ENCODE measurements at regions not wholly inside any gene's neighbourhood (a gene's known extent, or its start where the extent isn't known, plus 50 kb on each side); places are given as distances from the start of the nearest gene placed in this dataset.
"Not testable (repeated sequence)": the region's sequence is repeated elsewhere in the genome, so short reads cannot be mapped to it uniquely, and the experiment has no call there.

- Histone ChIP-seq H3K36me3 (ENCODE audit: control insufficient read depth, low read depth, low read length) (no peaks in the 10 kb centered on the region), H3K4me3 (ENCODE audit: low read length) (no peak overlapping the region), H3K9ac (ENCODE audit: low read length) (no peak overlapping the region), H3K9me3 (ENCODE audit: control insufficient read depth, low read depth, low read length) (no peaks in the 10 kb centered on the region), H3K27me3 (ENCODE audit: control insufficient read depth, insufficient read depth, low read length) (no peaks in the 10 kb centered on the region), H3K4me1 (ENCODE audit: control insufficient read depth, low read depth, low read length) (peaks cover 22% of the 10 kb centered on the region), H3K27ac (ENCODE audit: low read length) (no peak overlapping the region)
These were observed 88.3 kb downstream of the BAMBI start for GRCh38 chr10:28765641-28766040.

- H3K4me3 ChIP-seq (ENCODE audit: low read length) = no peak overlapping the region
- no peak overlapping the region for H3K27ac ChIP-seq (ENCODE audit: low read length)
- peaks cover 9% of the 10 kb centered on the region for H3K4me1 ChIP-seq (ENCODE audit: control insufficient read depth, low read depth, low read length)
- no peaks in the 10 kb centered on the region for H3K9me3 ChIP-seq (ENCODE audit: control insufficient read depth, low read depth, low read length)
- H3K27me3 ChIP-seq (ENCODE audit: control insufficient read depth, insufficient read depth, low read length) = no peaks in the 10 kb centered on the region
- H3K36me3 ChIP-seq (ENCODE audit: control insufficient read depth, low read depth, low read length) = no peaks in the 10 kb centered on the region
- H3K9ac ChIP-seq (ENCODE audit: low read length) = no peak overlapping the region
These were observed 90.9 kb downstream of the BAMBI start for GRCh38 chr10:28768227-28768626.

- no peak overlapping the region for H3K27ac ChIP-seq (ENCODE audit: low read length)
These were observed 91.8 kb downstream of the BAMBI start for GRCh38 chr10:28769091-28769604.

GRCh38 chr10:28771580-28772090 is 94.3 kb downstream of the BAMBI start:
- not testable (repeated sequence) for H3K9me3 ChIP-seq (ENCODE audit: control insufficient read depth, low read depth, low read length); H3K4me3 ChIP-seq (ENCODE audit: low read length); H3K36me3 ChIP-seq (ENCODE audit: control insufficient read depth, low read depth, low read length); H3K27me3 ChIP-seq (ENCODE audit: control insufficient read depth, insufficient read depth, low read length); H3K27ac ChIP-seq (ENCODE audit: low read length); H3K9ac ChIP-seq (ENCODE audit: low read length); H3K4me1 ChIP-seq (ENCODE audit: control insufficient read depth, low read depth, low read length)

More at GRCh38 chr10:28769091-28769604, 91.8 kb downstream of the BAMBI start:
- Histone ChIP-seq H3K9me3 (ENCODE audit: control insufficient read depth, low read depth, low read length) (no peaks in the 10 kb centered on the region), H3K4me3 (ENCODE audit: low read length) (no peak overlapping the region), H3K9ac (ENCODE audit: low read length) (no peak overlapping the region), H3K4me1 (ENCODE audit: control insufficient read depth, low read depth, low read length) (no peaks in the 10 kb centered on the region), H3K27me3 (ENCODE audit: control insufficient read depth, insufficient read depth, low read length) (no peaks in the 10 kb centered on the region), H3K36me3 (ENCODE audit: control insufficient read depth, low read depth, low read length) (no peaks in the 10 kb centered on the region)

- no peaks in the 10 kb centered on the region for H3K27me3 ChIP-seq (ENCODE audit: control insufficient read depth, insufficient read depth, low read length)
- no peak overlapping the region for H3K27ac ChIP-seq (ENCODE audit: low read length)
- no peaks in the 10 kb centered on the region for H3K4me1 ChIP-seq (ENCODE audit: control insufficient read depth, low read depth, low read length)
- H3K36me3 ChIP-seq (ENCODE audit: control insufficient read depth, low read depth, low read length) = no peaks in the 10 kb centered on the region
- H3K9me3 ChIP-seq (ENCODE audit: control insufficient read depth, low read depth, low read length) = no peaks in the 10 kb centered on the region
- no peak overlapping the region for H3K9ac ChIP-seq (ENCODE audit: low read length)
- H3K4me3 ChIP-seq (ENCODE audit: low read length) = no peak overlapping the region
These were observed 97.0 kb downstream of the BAMBI start for GRCh38 chr10:28774051-28774995.

- Histone ChIP-seq H3K27me3 (ENCODE audit: control insufficient read depth, insufficient read depth, low read length) (no peaks in the 10 kb centered on the region), H3K4me1 (ENCODE audit: control insufficient read depth, low read depth, low read length) (no peaks in the 10 kb centered on the region), H3K36me3 (ENCODE audit: control insufficient read depth, low read depth, low read length) (no peaks in the 10 kb centered on the region), H3K27ac (ENCODE audit: low read length) (no peak overlapping the region), H3K9me3 (ENCODE audit: control insufficient read depth, low read depth, low read length) (no peaks in the 10 kb centered on the region), H3K9ac (ENCODE audit: low read length) (no peak overlapping the region), H3K4me3 (ENCODE audit: low read length) (no peak overlapping the region)
These were observed 98.5 kb downstream of the BAMBI start for GRCh38 chr10:28775773-28776172.

- Histone ChIP-seq H3K4me1 (ENCODE audit: control insufficient read depth, low read depth, low read length) (no peaks in the 10 kb centered on the region), H3K36me3 (ENCODE audit: control insufficient read depth, low read depth, low read length) (no peaks in the 10 kb centered on the region), H3K9me3 (ENCODE audit: control insufficient read depth, low read depth, low read length) (no peaks in the 10 kb centered on the region), H3K4me3 (ENCODE audit: low read length) (no peak overlapping the region), H3K27ac (ENCODE audit: low read length) (no peak overlapping the region), H3K9ac (ENCODE audit: low read length) (no peak overlapping the region), H3K27me3 (ENCODE audit: control insufficient read depth, insufficient read depth, low read length) (no peaks in the 10 kb centered on the region)
These were observed 99.2 kb downstream of the BAMBI start for GRCh38 chr10:28776519-28776918.

- Histone ChIP-seq H3K9me3 (ENCODE audit: control insufficient read depth, low read depth, low read length) (no peaks in the 10 kb centered on the region), H3K36me3 (ENCODE audit: control insufficient read depth, low read depth, low read length) (no peaks in the 10 kb centered on the region), H3K4me3 (ENCODE audit: low read length) (no peak overlapping the region), H3K4me1 (ENCODE audit: control insufficient read depth, low read depth, low read length) (no peaks in the 10 kb centered on the region), H3K9ac (ENCODE audit: low read length) (no peak overlapping the region), H3K27me3 (ENCODE audit: control insufficient read depth, insufficient read depth, low read length) (no peaks in the 10 kb centered on the region), H3K27ac (ENCODE audit: low read length) (no peak overlapping the region)
These were observed 100.6 kb downstream of the BAMBI start for GRCh38 chr10:28777911-28778310.

GRCh38 chr10:28778524-28778923 is 101.2 kb downstream of the BAMBI start:
- Histone ChIP-seq H3K4me3 (ENCODE audit: low read length) (no peak overlapping the region), H3K36me3 (ENCODE audit: control insufficient read depth, low read depth, low read length) (no peaks in the 10 kb centered on the region), H3K9me3 (ENCODE audit: control insufficient read depth, low read depth, low read length) (no peaks in the 10 kb centered on the region), H3K27ac (ENCODE audit: low read length) (no peak overlapping the region), H3K9ac (ENCODE audit: low read length) (no peak overlapping the region), H3K4me1 (ENCODE audit: control insufficient read depth, low read depth, low read length) (no peaks in the 10 kb centered on the region), H3K27me3 (ENCODE audit: control insufficient read depth, insufficient read depth, low read length) (no peaks in the 10 kb centered on the region)

- no peak overlapping the region for H3K9ac ChIP-seq (ENCODE audit: low read length)
- H3K4me1 ChIP-seq (ENCODE audit: control insufficient read depth, low read depth, low read length) = peaks cover 10% of the 10 kb centered on the region
- no peak overlapping the region for H3K27ac ChIP-seq (ENCODE audit: low read length)
- H3K4me3 ChIP-seq (ENCODE audit: low read length) = no peak overlapping the region
- H3K9me3 ChIP-seq (ENCODE audit: control insufficient read depth, low read depth, low read length) = no peaks in the 10 kb centered on the region
- no peaks in the 10 kb centered on the region for H3K36me3 ChIP-seq (ENCODE audit: control insufficient read depth, low read depth, low read length)
- H3K27me3 ChIP-seq (ENCODE audit: control insufficient read depth, insufficient read depth, low read length) = peaks cover 13% of the 10 kb centered on the region
These were observed 104.0 kb downstream of the BAMBI start for GRCh38 chr10:28781296-28781695.

GRCh38 chr10:28783087-28783486 is 105.8 kb downstream of the BAMBI start:
- Histone ChIP-seq H3K4me1 (ENCODE audit: control insufficient read depth, low read depth, low read length) (peaks cover 10% of the 10 kb centered on the region), H3K27ac (ENCODE audit: low read length) (no peak overlapping the region), H3K9ac (ENCODE audit: low read length) (no peak overlapping the region), H3K36me3 (ENCODE audit: control insufficient read depth, low read depth, low read length) (no peaks in the 10 kb centered on the region), H3K9me3 (ENCODE audit: control insufficient read depth, low read depth, low read length) (no peaks in the 10 kb centered on the region), H3K27me3 (ENCODE audit: control insufficient read depth, insufficient read depth, low read length) (peaks cover 13% of the 10 kb centered on the region), H3K4me3 (ENCODE audit: low read length) (no peak overlapping the region)

- Histone ChIP-seq H3K27ac (ENCODE audit: low read length) (no peak overlapping the region), H3K4me3 (ENCODE audit: low read length) (no peak overlapping the region), H3K9ac (ENCODE audit: low read length) (no peak overlapping the region), H3K4me1 (ENCODE audit: control insufficient read depth, low read depth, low read length) (peaks cover 10% of the 10 kb centered on the region), H3K36me3 (ENCODE audit: control insufficient read depth, low read depth, low read length) (no peaks in the 10 kb centered on the region), H3K27me3 (ENCODE audit: control insufficient read depth, insufficient read depth, low read length) (peaks cover 13% of the 10 kb centered on the region), H3K9me3 (ENCODE audit: control insufficient read depth, low read depth, low read length) (no peaks in the 10 kb centered on the region)
These were observed 107.7 kb downstream of the BAMBI start for GRCh38 chr10:28785018-28785417.

All from iPS-18a (cell line).